ENCODE measurements at regions not wholly inside any gene's neighbourhood (a gene's known extent, or its start where the extent isn't known, plus 50 kb on each side); places are given as distances from the start of the nearest gene placed in this dataset.

DNA sequence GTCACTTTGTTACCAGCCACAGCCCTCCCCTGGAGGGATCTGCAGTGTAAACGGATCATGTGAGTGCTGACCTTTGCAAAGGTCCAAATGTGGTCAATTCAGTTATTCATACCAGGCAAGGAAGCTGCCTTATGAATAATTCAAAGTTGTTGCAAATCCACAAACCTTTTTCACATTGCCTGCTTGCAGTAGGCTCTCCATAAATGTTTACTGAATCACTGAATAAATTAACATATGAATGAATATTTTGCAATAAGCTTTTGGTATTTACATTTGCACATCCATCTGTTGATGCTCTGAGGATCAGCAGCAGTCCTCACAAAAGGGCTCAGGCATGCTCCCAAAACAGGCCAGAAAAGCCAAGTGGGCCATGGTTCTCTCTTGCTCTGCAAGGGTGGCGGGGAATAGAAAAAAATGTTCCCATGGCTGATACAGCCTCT, 156.8 kb downstream of the VAPA start:
- Histone ChIP-seq H4K20me1 (ENCODE audit: control insufficient read depth, extremely low read depth, insufficient read depth, low read length) (no peaks in the 10 kb centered on the region), H3K27me3 (ENCODE audit: control insufficient read depth, extremely low read depth, insufficient read depth, low read length) (peaks cover 5% of the 10 kb centered on the region), H3K79me2 (ENCODE audit: control insufficient read depth, insufficient read depth, low read length) (no peaks in the 10 kb centered on the region), H2AFZ (ENCODE audit: control insufficient read depth, low read length) (no peak overlapping the region), H3K4me1 (ENCODE audit: control insufficient read depth, extremely low read depth, insufficient read depth, low read length) (peaks cover 7% of the 10 kb centered on the region), H3K9me3 (ENCODE audit: control insufficient read depth, low read depth, low read length) (no peaks in the 10 kb centered on the region), H3K27ac (ENCODE audit: control insufficient read depth, insufficient read depth, low read length) (no peak overlapping the region), H3K4me2 (ENCODE audit: control insufficient read depth, extremely low read depth, insufficient read depth, low read depth, low read length) (no peak overlapping the region), H3K9ac (ENCODE audit: control insufficient read depth, extremely low read depth, insufficient read depth, low read length) (no peak overlapping the region), H3K36me3 (ENCODE audit: control insufficient read depth in 2 of 2, extremely low read depth in 1 of 2, insufficient read depth in 2 of 2, low read length in 2 of 2) (no peaks in the 10 kb centered on the region), H3K4me3 (ENCODE audit: control insufficient read depth in 2 of 3, extremely low read depth in 1 of 3, insufficient read depth in 2 of 3, low read depth in 1 of 3, low read length in 3 of 3) (no peak overlapping the region), H3K9me1 (ENCODE audit: control insufficient read depth, extremely low read depth, insufficient read depth, low read length) (no peaks in the 10 kb centered on the region)
- TF ChIP-seq CTCF (optimal IDR thresholded peaks at IDR 0.05 in 1 of 3, IDR thresholded peaks at IDR 0.05 in 1 of 3, conservative IDR thresholded peaks at IDR 0.05 in 1 of 3; ENCODE audit: extremely low read depth in 1 of 3, insufficient read depth in 2 of 3, low read length in 3 of 3) (no peak), EZH2 (IDR thresholded peaks at IDR 0.05; ENCODE audit: low read length) (no peak)
- dilution Hi-C loops (cut with MboI; ENCODE audit: extremely low pct_ligation_motif_present, low sequenced_read_pairs) = no loop called here
- DNase-seq (ENCODE audit: low read depth, low spot score) (no peak), FAIRE-seq (no peak)

GRCh38 chr18:10072671-10073175, 158.9 kb downstream of the VAPA start:
- no peak overlapping the region for H3K4me2 ChIP-seq (ENCODE audit: control insufficient read depth, extremely low read depth, insufficient read depth, low read depth, low read length)
- no peak overlapping the region for H3K9ac ChIP-seq (ENCODE audit: control insufficient read depth, extremely low read depth, insufficient read depth, low read length)
- H3K27me3 ChIP-seq (ENCODE audit: control insufficient read depth, extremely low read depth, insufficient read depth, low read length) = peaks cover 11% of the 10 kb centered on the region
- H3K9me3 ChIP-seq (ENCODE audit: control insufficient read depth, low read depth, low read length) = no peaks in the 10 kb centered on the region
- no peak overlapping the region for H2AFZ ChIP-seq (ENCODE audit: control insufficient read depth, low read length)
- H3K4me1 ChIP-seq (ENCODE audit: control insufficient read depth, extremely low read depth, insufficient read depth, low read length) = peaks cover 7% of the 10 kb centered on the region
- H3K36me3 ChIP-seq (ENCODE audit: control insufficient read depth in 2 of 2, extremely low read depth in 1 of 2, insufficient read depth in 2 of 2, low read length in 2 of 2) = no peaks in the 10 kb centered on the region
- no peak for DNase-seq (ENCODE audit: low read depth, low spot score)
- no peaks in the 10 kb centered on the region for H4K20me1 ChIP-seq (ENCODE audit: control insufficient read depth, extremely low read depth, insufficient read depth, low read length)
- no peak for TF ChIP-seq CTCF (optimal IDR thresholded peaks at IDR 0.05 in 1 of 3, IDR thresholded peaks at IDR 0.05 in 1 of 3, conservative IDR thresholded peaks at IDR 0.05 in 1 of 3; ENCODE audit: extremely low read depth in 1 of 3, insufficient read depth in 2 of 3, low read length in 3 of 3)
- no peak for TF ChIP-seq EZH2 (IDR thresholded peaks at IDR 0.05; ENCODE audit: low read length)
- dilution Hi-C loops (cut with MboI; ENCODE audit: extremely low pct_ligation_motif_present, low sequenced_read_pairs) = no loop called here
- no peak for FAIRE-seq
- no peak overlapping the region for H3K27ac ChIP-seq (ENCODE audit: control insufficient read depth, insufficient read depth, low read length)
- no peaks in the 10 kb centered on the region for H3K9me1 ChIP-seq (ENCODE audit: control insufficient read depth, extremely low read depth, insufficient read depth, low read length)
- no peak overlapping the region for H3K4me3 ChIP-seq (ENCODE audit: control insufficient read depth in 2 of 3, extremely low read depth in 1 of 3, insufficient read depth in 2 of 3, low read depth in 1 of 3, low read length in 3 of 3)
- no peaks in the 10 kb centered on the region for H3K79me2 ChIP-seq (ENCODE audit: control insufficient read depth, insufficient read depth, low read length)

Data from keratinocyte (primary cell).